Renal pelvis (tissue), 1 donor: ENCODE measurements at regions not wholly inside any gene's neighbourhood (a gene's known extent, or its start where the extent isn't known, plus 50 kb on each side); places are given as distances from the start of the nearest gene placed in this dataset.

ENCODE experiments used
- DNase-seq: peaks from one replicate; pipeline ENCODE4 v3.0.0-alpha.2; 2013

DNA sequence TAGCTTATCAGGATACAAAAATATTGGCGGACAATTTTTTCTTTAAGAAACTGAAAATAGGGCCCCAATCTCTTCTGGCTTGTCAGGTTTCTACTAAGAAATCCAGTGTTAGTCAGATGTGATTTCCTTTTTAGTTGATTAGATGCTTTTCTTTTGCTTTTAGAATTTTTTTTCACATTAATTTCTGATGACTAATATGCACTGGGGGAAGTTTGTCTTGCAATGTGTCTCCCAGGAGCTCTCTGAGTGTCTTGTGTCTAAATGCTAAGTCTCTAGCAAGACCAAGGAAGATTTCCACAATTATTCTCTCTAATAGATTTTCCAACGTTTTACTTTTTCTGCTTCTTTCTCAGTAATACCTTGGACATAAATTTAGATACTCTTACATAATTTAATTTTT, 559.8 kb upstream of the TYRP1 start:
- no peak for DNase-seq

DNA sequence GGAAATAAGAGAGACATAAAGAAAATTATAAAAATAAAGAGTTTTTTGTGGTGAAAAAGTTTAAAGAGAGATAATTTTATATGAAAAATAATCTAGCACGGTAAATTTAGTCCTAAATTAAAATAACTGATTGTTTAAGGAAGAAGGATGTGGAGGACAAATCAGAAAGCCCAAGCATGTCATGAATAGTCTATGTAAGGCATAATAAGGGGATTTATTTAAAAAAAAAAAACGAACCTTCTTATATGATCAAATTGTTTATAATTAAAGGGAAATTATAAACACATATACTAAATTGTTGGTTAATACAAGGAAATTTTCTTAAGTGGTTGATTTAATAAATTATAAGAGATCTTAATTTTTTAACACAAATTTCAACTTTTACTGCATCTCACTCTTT, 551.8 kb upstream of the TYRP1 start:
- DNase-seq: no peak

DNA sequence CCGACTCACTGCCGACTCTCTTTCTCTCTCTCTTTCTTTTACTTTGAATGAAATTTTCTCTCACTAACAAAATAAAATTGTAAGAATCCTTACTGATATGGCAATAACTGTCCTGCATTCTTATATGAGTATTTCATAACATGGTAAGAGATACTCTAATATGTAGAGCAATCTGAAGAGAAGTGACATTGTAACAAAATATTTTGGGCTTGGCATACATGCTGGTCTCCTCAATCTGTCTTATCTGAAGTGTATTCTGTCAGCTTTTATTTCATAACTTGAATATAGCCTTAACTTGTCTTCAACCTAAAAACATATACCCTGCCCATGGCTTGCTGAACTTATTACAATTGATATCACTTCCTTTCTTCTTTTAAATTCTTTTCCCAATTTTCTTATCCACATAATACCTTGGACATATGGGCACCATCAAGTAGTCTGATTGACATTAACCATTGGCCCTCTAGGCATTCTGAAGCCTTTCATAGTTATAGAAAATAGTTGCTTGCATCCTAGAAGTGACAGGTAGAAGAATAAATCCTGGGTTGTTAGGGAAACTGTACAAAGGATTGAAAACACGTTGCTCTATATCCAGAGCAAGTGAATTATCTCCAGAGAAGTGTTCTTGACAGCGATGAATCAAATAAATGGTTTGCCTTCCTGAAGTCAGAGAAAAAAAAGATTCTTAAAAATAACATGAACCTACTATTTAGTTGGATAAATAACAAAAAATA, 537.6 kb upstream of the TYRP1 start:
- DNase-seq: no peak

DNA sequence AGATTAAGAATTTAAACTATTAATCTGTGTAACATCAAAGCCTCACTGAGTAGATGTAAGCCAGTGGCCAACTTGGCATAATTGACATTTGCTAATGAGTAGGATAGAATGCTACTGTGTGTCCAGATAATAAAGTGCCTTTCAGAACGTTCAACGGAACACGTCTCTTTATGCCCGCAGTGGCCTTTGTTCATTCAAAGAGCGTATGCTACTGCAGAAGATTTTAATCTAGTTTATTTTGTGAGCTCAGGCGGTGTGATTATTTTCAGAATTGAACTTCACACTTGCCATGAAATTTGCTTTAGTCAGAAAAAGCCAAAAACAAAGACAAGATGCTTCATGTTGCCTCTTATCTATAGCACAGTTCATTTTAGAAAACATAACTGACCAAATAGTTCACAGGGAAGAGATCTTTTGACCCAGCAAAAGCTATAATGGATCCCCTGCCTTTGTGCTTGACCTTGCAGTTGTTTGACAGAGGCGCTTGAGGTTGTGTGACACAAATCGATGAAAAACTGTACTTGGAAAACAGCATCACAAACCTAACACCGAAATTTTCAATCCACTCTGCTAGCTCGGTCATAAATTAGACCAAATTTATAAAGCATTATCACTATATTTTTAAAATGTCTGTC, 530.9 kb upstream of the TYRP1 start:
- DNase-seq: no peak

DNA sequence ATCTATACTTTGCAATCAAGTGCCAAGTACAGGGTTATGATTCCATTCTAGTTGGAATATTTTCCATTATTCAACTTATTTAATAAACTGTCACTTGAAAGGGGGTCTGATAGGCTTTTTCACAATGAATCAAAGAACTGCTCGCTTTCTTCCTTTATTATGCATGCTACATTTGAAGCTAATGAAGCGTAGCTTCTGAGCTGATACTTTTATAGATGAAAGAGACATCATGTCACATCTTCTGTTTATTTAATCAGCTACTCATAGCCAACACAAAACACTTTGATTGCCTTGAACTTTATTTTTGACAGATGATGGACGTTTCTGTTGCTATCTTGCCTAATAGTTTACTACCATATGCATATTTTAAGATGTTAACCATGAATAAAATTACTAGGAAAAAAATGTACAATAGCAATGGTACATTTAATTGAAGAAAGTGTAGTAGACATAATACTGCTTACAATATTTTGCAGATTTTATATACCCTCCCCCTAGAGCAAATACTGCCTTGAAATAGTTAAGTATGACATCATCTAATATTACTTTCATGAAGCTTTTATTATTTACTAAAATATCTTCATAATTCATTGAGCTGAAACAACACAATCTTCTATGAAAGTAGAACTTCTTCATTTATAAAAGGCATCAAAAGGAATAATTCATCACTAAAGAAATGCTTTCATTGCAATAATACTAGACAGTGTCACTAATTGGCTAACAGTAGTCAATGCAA, 529.3 kb upstream of the TYRP1 start:
- no peak for DNase-seq

DNA sequence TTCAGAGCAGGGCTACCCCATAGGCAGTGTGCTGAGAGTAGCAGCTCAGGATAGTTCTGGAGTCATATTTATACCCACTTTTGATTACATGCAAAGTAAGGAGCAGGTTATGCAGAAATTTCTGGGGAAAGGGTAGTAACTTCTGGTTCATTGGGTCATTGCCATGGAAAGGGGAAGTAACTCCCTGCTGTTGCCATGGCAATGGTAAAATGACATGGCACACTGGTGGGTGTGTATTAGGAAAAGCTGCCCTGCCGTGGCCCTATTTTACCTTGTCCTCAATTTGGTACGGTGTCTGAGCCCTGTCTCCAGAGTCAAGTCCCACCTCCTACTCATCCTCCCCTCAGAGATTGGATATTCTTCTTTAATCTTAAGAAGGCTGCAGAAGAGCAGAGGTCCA, 526.7 kb upstream of the TYRP1 start:
- DNase-seq: no peak

DNA sequence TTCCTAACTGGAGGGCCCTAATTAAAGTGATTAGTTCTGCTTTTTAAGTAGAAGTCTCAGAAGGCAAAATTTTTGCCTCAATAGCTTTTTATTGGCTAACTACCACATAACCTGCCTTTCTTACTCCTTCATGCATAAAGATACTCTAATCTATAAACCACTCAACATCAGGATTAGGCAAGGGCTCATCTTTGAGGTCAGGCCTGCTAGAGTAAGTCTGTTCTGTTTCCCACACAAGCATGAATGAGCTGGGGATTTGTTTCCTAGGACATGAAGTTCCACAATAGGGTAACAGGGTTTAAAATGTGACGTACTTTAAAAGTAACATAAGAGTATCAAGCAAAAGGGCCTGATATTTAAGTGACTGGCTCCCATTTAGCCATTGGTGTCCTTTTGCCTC, 522.7 kb upstream of the TYRP1 start:
- DNase-seq: no peak

DNA sequence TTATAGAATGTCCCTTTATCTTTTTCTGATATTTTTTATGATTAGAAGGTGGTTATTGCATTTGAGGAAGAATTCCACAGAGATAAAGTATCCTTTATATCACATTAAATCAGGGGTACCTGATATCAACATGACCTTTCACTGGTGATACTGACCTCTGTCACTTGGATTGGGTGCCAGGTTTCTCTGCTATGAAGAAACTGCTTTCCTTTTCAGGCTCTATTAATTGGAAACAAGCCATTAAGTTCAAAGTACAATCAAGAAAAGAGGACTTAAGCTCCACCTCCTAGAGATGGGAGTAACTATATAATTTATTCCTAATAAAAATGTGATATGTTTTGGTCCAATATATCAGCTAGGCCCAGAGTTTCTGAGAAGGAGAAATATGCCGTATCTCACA, 514.6 kb upstream of the TYRP1 start:
- no peak for DNase-seq

DNA sequence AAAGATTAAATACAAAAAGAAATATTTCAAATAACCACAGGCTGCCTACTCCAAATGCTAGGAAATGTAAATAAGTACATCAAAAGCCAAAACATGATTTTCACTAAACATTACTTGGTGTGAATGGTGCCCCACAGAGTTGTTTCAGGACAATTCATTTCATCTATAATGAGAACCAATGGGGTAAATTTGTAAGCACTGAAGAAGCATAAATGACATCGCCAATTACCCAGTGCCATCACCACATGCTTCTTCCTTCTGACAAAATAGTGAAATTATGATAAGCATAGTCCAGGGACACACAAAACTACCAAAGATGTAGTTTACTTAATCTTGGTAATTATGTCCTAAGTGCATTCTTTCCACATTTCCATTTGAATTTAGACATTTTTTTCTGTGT, 510.4 kb upstream of the TYRP1 start:
- DNase-seq: no peak

DNA sequence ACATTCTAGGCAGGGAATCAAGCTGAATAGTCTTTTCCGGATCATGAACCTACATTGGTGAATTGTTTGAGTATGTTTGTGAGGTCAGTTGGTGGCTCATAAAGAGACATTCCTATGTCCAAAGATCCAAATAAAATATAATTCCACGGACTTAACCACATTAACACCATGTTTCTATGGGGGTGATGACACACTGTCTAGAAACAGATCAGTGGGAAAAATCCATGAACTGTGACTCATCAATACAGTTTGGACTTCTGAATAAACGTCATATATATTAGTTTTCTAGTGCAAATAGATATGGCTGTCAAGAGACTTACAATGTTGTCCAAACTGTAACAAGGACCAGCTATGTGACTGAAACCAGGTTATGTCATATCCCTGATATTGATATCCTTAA, 509.9 kb upstream of the TYRP1 start:
- DNase-seq: no peak

DNA sequence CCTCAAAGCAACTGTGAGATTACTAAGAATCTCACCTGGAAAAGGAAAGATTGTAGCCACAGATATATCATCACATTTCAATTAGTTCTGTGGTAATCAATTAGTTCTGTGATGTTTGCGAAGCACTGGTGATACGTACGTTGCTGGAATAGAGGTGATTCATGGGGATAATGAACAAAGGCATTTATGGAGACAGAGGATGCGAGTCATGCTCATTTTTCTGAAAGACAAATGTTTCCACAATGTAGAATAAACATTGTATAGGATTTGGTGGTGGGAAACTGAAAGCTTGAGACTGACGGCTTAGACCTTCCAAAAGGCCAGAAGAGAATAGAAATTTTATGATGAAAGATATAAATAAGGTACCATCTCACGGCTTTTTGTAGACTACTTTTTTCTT, 507.3 kb upstream of the TYRP1 start:
- no peak for DNase-seq

DNA sequence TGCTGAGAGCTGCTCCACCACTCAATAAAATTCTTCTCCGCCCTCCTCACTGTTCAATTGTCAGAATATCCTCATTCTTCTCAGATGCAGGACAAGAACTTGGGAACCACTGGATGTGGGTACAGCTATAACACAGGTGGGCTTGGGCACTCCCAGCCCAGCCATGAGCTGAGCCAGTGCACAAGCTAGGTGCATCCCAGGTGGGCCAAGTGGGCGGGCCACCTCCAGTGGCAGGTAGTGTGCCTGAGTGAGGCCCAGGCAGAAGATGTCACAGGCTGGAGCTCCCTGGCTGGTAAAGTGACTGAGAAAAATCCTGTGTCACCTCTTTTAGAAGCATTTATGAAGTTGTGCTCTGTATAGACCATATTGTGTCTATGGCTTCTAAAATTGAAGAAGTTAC, 501.6 kb upstream of the TYRP1 start:
- DNase-seq: no peak

DNA sequence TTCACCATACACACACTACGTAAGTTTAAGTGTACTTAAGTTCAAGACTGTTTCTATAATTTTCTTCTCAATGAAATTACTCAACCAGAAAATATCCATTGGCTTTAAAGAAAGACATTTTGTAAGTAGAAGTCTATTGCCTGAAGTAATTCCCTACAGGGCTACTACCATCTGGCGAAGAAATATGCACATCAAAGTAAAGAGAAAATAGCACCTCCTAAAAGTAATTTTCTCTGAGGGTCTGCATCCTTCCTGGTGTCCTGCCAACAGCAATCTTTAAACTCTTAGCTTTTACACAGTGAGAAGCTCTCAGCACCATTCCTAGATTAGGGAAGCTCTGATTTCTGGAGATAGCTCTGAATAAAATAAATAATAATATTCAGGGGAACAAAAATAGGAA, 498.5 kb upstream of the TYRP1 start:
- no peak for DNase-seq

DNA sequence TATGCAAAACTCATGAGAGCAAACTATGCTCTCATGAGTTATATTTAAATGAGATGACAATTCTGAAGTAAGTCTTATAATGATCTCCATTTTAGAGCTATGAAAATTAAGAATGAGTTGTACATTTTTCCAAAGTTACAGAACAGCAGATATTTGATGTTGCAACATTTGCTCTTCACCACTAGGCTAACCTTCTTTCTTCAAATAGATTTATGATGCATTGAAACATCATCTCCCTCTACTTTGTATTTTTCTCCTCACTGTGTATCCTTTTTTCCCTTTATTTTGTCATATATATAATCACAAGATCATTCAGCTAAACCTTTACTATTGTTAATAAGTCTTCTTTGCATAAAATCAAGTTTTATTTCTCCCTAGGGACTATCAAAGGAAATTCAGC, 497.7 kb upstream of the TYRP1 start:
- DNase-seq: no peak

DNA sequence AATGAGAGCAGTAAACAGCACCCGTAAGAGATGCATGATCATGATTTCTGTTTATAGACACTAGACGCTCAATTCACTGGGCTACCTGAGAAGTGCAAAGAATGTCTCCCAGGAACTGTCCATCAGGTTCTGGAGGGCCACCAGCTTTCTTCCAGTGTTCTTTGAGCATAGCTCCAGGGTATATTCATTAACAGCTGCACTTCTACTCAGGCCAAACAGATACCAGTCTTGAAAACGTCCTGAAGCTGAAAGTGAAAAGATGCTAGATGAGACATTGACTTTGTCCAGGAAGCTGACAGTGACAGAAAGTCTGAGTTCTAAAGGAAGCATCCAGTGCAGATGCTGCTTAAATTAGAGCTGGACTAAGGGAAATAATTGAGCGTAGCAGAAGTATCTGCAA, 488.7 kb upstream of the TYRP1 start:
- no peak for DNase-seq

DNA sequence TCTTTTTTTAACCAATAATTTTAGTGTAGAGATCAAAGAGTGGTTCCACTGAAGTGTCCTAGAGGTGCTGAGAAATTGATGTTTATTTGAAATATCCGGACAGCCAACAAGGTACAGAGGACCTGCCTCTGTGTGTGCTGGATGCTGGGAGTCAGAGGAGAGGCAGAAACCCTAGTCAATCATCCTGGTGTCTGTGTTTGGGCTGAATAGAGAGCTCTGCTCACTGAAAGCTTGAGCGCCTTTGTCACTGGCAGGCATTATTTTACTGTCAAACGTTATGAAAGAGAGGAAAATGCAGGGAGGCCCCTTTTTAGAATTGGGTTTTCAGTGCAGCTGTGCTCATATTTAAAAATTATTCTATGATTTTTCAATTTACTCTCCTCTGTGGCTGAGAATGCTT, 480.3 kb upstream of the TYRP1 start:
- DNase-seq: no peak

DNA sequence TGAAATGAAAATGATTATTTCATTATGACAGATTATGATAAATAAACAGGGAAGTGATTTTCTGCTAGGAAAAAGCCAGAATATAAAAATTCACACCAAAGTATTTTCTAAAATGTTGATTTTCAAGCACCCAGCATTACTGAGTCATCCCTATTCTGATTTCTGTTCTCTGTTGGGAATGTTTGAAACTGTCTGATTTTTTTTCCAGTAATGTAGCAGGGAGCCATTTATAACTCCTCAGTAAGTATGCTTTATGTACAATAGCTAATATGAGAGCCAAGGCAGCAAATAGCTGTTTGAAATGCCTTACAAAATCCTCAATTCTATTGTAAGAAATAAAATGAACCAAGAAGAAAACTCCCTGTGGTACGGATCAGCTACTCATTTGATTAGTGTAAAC, 471.7 kb upstream of the TYRP1 start:
- DNase-seq: no peak

DNA sequence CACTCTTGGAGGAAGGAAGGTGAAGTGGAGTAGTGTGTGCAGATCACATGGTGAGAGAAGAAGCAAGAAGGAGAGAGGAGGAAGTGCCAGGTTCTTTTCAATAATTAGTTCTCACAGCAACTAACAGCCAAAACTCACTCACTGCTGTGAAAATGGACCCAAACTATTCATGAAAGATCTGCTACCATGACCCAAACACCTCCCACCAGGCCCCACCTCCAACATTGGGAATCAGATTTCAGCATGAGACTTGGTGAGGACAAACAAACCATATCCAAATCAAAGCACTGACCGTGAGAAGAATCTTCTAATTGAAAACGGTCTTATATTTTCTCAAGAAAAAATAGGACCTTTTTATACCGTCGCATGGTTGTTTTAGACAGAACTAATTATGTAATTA, 468.7 kb upstream of the TYRP1 start:
- DNase-seq: no peak

DNA sequence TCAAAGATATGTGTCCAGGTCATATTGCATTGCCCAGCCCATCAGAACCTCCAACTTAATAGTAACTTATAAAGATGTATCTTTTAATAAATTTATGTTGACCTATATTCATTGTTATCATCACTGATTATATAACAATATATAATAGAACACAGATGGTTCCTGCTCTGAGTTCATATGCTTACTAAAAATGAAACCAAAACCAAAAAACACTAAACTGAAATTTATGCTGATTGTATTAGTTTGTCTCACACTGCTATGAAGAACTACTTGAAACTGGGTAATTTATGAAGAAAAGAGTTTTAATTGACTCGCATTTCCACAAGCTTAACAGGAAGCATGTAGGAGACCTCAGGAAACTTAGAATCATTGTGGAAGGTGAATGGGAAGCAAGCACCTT, 462.5 kb upstream of the TYRP1 start:
- no peak for DNase-seq

DNA sequence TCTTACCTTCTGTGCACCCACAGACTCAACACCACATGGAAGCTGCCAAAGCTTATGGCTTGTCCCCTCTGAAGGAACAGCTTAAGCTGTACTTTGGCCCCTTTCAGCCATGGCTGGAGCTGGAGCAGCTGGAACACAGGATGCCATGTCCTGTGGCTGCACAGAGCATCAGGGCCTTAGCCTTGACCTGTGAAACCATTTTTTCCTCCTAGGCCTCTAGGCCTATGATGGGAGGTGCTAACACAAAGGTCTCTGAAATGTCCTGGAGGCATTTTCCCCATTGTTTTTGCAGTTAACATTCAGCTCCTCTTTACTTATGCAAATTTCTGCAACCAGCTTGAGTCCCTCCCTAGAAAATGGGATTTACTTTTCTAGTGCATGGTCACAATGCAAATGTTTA, 461.4 kb upstream of the TYRP1 start:
- no peak for DNase-seq

DNA sequence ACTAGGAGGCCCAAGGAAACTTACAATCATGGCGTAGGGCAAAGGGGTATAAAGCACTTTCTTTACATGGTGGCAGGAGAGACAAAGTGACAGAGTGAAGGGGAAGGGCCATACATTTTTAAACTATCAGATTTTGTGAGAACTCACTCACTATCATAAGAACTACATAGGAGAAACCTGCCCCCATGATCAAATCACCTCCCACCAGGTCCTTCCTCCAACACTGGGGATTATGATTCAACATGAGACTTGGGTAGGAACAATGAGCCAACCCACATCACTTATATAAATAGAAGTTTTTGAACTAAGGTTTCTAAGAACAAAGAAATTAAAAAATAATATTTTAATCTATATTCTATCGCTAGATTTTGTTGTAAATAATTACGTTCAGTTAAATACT, 460.3 kb upstream of the TYRP1 start:
- DNase-seq: no peak

DNA sequence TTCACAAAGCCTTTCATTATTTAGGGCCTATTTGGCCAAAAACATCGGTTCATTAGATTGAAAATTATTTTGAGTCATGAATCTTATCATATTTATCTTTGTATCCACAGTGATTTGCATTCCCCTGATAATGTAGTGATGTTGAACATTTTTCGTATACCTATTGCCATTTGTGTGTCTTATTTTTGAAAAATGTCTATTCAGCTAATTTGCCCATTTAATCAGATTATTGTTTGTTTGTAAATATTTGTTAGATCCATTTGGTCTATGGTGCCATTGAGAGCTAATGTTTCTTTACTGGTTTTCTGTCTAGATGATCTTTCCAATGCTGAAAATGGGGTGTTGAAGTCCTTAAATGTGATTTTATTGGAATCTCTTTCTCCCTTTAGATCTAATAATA, 439.2 kb upstream of the TYRP1 start:
- no peak for DNase-seq

DNA sequence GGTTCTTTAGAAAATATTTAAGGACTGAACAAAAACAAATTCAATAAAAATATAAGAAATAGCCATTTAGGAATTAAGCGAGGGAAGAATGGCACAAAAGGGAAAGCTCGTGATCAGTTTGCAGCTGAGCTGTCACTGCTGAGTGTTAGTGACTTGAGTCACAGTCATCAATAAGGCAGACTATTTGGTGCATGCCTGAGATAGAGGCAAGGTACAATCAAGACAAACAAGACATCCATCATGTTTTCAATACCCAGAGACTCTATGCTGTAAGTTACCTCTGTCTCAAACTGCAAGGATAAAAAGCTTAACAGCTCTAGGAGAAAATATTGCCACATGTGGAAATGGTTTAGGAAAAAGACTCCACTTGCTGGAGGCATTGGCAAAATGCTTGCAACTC, 426.4 kb upstream of the TYRP1 start:
- no peak for DNase-seq
